HG03565 (cell line): ENCODE measurements at regions not wholly inside any gene's neighbourhood (a gene's known extent, or its start where the extent isn't known, plus 50 kb on each side); places are given as distances from the start of the nearest gene placed in this dataset.
"Not testable (repeated sequence)": the region's sequence is repeated elsewhere in the genome, so short reads cannot be mapped to it uniquely, and the experiment has no call there.

Source experiments
- ATAC-seq: cut with Tn5 transposase; IDR thresholded peaks from one replicate; pipeline ENCODE4 v1.9.1; 2021; ENCODE audit warnings: mild to moderate bottlenecking, moderate library complexity; ENCODE audit not compliant: unreplicated experiment

DNA sequence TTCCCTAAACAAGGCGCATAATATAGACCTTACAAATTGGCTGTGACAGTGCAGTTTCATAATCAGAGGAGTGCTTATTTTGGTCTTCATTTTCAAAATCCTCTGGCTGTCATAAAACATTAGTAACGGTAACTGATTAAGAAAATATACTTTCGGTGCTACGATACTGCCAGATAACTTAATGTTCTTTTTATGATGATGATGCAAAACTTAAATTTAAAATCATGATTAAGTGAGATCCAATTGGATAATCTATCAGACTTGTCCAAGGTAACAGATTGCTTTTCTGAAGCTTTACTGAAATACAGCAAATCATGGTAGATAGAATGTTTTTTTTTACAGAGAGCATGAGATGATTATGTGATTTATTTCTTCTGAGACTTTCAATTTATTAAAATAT lies 364.2 kb upstream of the CNTN3 start:
- no peak for ATAC-seq

DNA sequence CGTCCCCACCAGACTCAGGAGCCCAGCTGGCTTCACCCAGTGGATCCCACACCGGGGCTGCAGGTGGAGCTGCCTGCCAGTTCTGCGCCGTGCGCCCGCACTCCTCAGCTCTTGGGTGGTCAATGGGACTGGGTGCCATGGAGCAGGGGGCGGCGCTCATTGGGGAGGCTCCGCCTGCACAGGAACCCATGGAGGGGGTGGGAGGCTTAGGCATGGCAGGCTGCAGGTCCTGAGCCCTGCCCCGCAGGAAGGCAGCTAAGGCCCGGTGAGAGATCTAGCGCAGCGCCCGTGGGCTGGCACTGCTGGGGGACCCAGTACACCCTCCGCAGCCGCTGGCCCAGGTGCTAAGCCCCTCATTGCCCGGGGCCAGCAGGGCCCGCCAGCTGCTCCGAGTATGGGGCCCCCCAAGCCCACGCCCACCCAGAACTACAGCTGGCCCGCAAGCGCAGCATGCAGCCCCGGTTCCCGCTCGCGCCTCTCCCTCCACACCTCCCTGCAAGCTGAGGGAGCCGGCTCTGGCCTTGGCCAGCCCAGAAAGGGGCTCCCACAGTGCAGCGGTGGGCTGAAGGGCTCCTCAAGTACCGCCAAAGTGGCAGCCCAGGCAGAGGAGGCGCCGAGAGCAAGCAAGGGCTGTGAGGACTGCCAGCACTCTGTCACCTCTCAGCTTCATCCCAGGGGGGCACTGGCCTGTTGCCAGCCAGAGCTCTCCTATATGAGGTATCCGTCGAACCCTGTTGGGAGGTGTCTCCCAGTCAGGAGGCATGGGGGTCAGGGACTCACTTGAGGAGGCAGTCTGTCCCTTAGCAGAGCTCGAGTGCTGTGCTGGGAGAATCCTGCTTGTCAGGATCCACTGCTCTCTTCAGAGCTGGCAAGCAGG lies 370.8 kb upstream of the CNTN3 start:
- ATAC-seq, result not testable (repeated sequence)

DNA sequence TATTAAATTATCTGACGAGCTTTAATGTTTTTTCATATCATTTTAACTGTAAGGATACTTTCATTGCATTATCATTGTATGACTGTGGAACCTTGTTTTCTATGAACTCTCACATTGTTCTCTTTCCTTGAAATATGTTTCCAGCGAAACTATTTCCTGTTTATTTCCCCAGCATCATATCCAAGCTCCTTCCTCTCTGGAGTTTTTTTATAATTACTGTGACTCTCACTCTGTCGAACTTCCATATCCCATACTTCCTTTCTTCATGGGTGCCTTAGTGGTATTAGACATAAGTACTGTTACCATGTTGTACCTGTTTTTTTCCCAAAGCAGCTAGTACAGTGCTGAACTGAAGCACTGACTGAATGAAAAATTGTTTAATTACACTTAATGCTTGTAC lies 373.6 kb upstream of the CNTN3 start:
- ATAC-seq, result no peak

DNA sequence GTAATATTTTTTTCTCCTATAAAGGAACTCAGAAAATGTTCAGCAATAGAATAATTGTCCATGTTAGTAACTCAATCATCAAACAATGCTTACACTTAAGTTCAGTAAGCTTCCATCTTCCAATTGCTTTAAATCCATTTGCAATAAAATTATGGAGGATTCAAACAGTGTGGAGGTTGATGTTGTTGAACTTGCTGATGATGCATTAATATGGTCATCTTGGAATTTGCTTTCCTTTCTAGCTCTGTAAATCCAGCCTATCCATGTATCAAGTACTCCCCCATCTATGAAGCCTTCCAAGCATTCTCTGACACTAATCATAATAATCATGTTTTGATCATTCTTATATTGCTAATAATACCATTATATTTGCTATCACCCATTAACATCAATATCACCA lies 378.4 kb upstream of the CNTN3 start:
- ATAC-seq, result no peak

DNA sequence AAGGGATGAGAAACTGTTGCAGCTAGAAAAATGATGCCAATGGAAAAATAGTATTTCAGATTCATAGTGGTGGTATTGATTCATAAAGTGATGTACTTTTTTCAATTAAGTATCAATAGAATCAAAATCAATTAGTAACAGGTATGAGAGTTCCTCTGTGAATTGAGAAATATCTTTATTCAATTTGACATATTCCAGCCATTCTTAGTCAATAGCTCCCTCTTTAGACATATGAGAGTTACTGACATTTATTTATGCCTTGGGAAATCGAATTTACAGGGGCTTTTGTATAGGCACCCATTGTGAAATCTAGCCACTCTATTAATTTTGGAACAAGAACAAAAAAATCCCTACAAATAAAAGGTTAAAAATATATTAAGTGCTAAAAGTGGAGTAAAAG lies 386.9 kb upstream of the CNTN3 start:
- ATAC-seq, result no peak

DNA sequence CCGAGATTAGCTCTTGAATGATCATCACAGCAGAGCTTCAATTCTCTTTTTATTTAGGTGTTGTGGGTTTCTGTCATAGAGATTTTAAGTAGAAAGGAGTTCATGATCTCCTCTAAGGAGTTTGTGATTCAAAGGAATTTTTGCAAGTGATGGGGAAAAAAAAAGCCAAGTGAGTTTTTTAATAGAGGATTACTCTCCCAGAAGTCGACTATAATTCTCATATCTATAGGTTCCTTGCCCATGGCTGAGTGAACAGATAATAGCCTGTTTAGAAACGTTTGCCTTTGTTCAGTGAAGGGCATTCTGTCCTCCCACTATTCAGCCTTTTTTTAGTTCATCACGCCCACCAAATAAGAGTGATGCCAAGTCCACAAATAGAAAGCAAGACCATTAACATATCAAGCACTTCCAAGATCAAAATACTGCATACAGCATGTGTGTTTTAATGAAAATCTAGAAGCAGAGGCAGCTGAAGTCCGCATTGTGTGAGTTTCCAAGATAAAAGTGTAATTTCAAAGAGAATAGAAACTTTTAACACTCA lies 398.4 kb upstream of the CNTN3 start:
- ATAC-seq, result no peak

DNA sequence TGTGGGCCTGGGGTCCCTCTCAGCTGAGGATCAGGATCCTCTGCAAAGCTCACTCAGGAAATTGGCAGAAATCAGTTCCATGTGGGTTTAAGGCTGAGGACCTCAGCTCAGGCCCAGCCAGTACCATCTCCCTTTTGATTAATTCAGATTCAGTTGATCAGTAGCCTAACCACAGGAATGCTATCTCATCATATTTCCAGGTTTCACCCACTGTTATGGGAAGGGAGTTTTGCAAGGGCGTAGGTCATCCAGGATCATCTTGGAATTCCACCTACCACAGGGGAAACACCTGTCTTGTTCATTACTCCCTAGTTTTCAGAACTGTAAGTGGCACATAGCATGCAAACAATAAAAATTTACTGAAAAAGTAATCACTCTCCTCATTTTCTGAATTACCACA lies 399.5 kb upstream of the CNTN3 start:
- ATAC-seq, result no peak

DNA sequence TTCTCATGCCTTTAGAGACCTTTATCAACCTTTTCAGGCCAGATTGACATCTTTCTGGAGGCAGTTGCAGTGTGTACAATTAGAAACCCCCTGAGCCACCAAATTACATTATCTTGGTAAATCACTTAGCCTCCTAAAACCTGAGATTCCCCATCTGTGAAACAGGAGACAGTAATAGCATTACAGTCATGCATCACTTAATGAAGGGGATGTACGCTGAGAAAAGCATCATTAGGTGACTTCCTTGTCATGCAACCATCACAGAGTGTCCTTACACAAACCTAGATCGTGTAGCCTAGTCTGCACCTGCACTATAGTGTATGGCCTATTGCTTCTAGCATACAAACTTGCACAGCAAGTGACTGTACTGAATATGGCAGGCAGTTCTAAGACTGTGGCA lies 400.8 kb upstream of the CNTN3 start:
- no peak for ATAC-seq

DNA sequence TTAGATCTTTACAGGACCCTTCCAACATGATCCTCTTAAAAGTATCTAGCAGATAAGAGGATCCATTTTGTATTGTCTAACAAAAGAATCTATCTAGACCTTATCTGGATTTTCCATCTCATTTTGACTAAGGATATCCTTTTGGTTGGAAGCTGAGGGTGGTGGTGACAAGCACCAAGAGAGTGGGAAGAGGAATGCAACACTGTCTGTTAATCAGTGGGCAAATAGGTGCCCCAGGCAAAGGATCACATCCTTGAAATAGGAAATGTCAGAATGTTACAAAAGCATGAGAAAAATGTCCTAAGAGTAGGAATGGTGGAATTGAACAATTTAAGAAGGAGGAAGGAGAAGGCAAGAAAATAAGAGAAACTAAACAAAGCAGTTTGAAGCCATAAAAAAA lies 420.7 kb upstream of the CNTN3 start:
- no peak for ATAC-seq

DNA sequence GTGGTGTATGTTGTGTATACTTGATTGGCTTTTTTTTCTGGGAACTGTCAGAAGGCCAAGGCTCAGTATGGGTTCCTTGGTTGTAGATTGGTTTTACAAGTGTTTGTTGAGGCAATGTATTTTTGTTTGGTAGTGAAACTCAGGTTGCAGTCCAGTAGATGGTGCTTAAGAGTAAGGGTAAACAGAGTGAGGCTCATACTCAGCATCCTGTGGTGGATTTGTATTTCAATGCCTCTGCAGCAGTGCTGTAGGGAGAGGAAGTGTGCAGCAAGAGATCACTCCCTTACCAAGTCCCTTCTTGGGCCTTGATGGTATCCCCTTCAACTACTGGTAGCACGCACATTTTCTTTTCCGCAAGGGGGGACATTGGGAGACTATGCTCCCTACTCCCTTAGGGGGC lies 428.5 kb upstream of the CNTN3 start:
- ATAC-seq, result no peak

DNA sequence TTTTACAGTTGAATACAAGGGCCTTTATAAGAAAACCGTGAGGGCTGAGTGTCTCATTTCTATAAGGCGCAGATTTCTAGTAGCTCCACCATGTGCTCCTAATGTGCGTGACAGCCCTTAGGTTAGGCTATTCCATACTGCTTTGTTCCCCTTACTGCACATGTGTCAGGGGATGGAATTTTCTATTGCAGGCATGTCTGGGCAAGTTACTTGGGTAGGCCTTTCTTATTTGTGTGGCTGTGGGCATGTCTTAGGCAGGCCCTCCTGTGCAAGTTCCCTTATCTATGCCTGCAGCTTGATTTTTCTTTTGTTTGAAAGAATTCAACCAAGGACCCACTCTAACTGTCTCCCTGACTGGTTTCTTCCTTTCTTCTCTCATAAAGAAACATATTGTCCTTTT lies 434.2 kb upstream of the CNTN3 start:
- no peak for ATAC-seq

DNA sequence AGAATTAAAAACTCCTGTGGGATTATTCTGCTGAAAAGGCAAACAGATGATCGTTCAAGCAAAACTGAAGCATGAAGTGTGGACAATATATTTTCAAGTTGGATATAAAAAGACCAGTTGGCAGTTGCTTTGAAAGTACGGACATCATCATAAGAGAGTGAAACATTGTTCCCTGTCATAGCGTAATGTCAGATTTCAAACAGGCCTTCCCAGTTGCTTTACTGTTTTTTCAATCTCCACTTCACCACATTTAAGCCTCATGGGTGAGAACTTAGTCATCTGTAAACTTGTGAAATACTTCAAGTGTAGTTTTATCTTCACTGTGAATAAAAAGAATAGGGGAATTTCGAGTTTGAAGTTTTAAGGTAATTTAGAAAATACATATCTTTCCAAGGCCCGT lies 435.1 kb upstream of the CNTN3 start:
- no peak for ATAC-seq

DNA sequence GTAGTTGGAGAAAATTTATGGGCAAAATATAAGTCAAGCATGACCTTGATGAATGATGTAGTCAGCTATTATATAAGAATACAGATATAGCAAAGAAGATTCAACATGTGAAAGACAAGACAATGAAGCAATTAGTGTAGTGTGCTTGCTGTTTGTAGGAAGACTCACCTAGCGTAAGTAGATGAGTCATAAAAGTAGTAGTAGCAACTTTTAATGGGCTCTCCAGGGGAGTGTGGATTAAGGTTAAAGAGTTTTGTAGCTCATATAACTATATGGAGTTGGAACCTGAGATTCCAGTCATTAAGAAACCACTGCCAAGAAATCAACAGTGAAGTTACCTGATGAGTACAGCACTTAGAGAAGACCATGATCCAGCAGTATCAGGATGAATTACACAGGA lies 444.7 kb upstream of the CNTN3 start:
- ATAC-seq, result no peak

DNA sequence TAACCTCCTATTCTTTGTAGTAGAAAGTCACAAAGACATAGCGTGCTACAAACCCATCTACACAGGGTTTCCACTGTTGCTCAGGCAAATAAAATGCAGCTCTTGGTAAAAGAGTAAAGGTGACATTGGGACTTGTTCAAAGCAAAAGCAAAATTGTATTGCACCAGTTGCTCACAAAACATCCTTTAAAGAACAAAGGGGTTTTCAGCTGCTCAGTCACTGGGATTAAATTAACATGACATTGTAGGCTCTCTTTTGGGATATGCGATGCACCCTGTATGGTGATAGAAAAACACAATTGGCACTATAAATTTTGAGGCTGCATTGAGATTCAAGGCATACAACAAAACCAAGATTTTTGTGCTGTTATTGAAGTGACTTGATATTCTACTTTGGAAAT lies 447.3 kb upstream of the CNTN3 start:
- no peak for ATAC-seq

DNA sequence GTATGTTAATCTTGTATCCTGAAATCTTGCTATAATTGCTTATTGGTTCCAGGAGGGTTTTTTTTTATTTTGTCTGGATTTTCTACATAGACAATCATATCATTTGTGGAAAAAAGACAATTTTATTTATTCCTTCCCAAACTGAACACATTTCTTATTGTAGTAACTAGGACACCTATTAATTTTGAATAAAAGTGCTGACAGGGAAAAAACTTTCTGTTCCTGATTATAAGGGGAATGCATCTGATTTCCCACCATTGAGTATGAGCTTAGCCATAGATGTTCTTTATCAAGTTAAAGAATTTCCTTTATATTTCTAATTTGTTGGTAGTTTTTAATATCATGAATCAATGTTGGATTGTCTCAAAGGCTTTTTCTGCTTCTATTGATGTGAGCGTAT lies 460.7 kb upstream of the CNTN3 start:
- no peak for ATAC-seq

DNA sequence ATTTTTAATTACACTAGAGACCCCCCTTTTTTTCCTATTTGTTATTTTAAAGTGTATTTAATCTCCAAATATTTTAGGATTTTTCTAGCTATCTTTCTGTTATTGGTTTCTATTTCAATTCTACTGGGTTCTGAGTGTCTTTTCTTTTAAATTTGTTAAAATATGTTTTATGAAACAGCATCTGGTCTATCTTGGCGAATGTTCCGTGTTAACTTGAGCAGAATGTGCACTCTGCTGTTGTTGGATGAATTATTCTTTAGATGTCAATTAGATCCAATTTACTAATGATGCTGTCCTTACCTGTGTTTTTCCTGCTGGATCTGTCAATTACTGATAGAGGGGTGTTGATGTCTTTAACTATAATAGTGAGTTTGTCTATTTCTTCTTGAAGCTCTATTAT lies 462.0 kb upstream of the CNTN3 start:
- no peak for ATAC-seq

DNA sequence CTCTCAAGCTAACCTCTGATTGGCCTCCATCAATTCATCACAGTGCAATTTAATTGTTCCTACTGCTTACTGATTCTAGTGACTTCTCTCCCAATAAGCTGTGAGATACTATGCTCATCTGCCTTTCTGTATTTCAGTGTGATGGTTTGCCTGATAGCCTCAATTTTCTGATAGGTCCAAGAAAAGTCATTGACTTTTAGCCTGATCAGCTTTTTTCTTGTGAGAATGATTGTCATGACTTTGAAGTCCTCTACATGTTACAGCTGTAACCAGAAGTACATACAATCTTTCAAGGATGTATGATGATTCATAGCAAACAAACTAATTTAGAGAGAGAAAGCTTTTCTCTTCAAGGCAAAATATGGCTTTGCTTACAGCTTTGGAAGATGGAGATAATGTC lies 463.8 kb upstream of the CNTN3 start:
- ATAC-seq, result no peak

DNA sequence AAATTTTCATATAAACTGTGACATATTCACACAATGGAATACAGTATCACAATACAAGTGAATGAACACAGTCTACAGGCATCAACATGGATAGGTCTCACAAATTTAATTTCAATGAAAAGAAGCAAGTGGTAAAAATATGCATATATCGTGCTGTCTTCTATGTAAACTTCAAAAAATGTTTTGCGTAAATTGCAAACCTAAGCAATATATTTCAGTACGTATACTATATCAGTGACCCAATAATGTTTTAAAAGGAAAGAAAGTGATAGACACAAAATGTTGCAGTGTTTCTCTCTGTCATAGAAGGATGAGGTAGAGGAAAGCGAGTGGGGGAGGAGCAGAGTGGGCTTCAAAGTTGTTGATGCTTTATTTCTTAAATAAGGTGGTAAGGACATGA lies 468.4 kb upstream of the CNTN3 start:
- ATAC-seq, result no peak

DNA sequence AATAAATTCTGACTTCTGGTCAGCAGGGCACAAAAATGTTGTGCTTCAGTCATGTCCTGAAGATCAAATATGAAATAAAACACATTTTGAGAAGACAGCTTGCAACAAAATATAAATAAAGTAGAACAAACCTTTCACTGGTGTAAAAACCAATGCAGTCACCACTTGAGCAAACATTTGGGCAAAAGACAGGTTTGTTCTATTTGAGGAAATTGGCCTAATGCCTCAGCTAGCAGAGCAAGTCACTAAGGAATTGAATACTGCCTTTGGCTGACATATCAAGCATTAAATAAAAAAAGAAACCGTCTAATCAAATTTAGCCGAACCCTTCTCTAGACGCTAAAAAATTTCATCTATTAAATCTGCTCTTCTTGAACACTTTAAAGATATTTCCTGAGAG lies 475.4 kb upstream of the CNTN3 start:
- ATAC-seq, result no peak

DNA sequence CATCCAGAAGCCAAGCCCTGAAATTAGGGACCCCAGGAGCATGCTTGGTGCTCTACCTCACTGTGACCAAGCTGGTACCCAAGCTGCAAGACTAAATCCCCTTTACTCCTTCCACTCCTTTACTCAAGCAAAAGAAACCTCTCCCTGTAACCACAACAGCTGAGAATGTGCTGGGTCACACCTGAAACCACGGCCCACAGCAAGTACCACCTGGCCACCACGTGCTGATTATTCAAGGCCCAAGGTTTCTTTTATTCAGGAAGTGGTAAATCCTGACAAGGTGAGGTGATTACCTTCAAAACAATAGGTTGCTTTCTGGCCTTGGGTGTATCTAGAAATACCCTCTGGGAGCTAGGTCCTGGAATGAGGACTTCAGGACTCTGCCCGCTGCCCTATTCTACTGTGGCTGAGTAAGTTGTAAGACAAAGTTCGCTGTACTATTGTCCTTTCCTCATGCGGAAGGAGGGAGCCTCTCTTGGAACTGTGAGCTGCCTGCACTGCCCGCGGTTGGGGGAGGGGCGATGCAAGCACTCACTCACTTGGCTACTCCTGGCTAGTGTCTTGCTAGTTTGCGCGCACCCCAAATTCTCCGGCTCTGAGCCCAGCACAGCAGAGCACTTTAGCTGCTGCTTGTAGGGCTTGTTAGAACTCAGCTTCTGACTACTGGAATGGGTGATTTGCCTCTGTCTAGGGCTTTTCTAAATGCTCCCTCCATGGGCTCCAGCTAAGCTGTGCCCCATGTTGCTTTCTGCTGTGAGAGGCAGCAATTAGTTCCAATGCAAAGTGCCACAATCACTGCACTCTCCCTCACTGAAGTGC lies 487.1 kb upstream of the CNTN3 start:
- no peak for ATAC-seq

DNA sequence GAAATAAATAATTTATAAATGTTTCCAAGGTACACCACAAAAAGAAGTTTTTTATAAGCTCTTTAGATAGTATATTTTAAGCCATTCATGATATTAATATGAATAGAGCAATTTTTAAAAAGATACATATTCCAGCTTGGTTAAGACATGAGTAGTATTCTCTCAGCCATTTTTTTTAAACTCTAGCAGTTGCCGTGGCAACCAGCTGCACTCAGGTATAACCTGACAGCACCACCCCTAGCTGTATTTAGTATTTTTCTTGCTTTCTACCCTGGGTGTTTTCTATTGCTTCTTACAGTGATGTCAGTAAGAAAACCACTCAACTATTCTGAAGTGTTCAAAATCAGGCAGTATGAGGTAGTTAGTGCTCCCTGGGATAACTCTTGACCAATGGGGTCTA lies 496.3 kb upstream of the CNTN3 start:
- ATAC-seq, result no peak

DNA sequence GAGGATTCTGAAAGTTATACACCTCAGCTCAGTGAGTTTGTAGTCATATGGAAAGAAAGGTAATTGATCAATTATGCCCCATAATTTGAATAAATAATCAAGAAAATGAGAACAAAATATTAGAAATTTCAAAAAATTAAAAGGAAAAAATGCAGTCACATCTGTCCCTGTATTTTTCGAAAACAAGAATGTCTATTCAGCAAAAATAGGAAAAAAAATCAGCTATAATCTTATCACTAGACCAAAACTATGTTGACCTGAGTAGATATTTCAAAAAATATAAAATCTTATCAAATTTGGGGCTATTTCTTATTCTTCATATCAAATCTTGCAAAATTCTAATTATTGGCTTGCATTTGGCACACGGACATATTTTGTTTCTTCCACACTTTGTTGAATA lies 501.2 kb upstream of the CNTN3 start:
- ATAC-seq, result no peak
